ENCODE measurements at regions not wholly inside any gene's neighbourhood (a gene's known extent, or its start where the extent isn't known, plus 50 kb on each side); places are given as distances from the start of the nearest gene placed in this dataset.

DNA sequence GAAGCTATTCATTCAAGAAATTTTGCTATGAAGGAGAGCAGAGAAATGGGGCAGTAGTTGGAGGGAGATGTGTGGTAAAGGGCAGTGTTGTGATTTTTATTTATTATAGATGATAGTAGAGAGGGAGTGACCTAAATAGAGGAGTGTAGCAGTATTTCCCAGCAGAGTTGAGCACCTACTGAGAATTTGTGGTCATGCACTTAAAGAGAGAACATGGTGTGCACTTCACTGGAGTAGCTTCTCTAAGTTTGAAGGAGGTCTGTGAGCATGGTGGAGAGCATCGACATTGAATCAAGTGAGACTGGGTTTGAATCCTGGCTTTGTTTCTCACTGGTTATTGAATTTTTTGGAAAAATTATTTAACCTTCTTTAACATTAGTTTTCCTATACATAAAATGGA lies 129.2 kb downstream of the AQP4 start:
- BruUV-seq (replicated peaks): no TSS peak
- TF ChIP-seq ZNF646 (CRISPR knock-in tag; IDR thresholded peaks at IDR 0.05): no peak
- TF ChIP-seq MAFF (IDR thresholded peaks at IDR 0.05; ENCODE audit: low read depth, low read length): no peak
- no peak for TF ChIP-seq ETV6 (CRISPR knock-in tag; conservative IDR thresholded peaks at IDR 0.05)
- no peak for TF ChIP-seq NBN (conservative IDR thresholded peaks at IDR 0.05)
- no peak for TF ChIP-seq KDM6A (CRISPR knock-in tag; IDR thresholded peaks at IDR 0.05; ENCODE audit: low read depth)
- TF ChIP-seq GATAD2A (CRISPR knock-in tag; IDR thresholded peaks at IDR 0.05): no peak
- TF ChIP-seq MEF2D (CRISPR knock-in tag; IDR thresholded peaks at IDR 0.05): no peak
- TF ChIP-seq ZNF121 (CRISPR knock-in tag; IDR thresholded peaks at IDR 0.05): no peak
- TF ChIP-seq THAP11 (CRISPR knock-in tag; IDR thresholded peaks at IDR 0.05): no peak
- no peak for TF ChIP-seq ZNF7 (CRISPR knock-in tag; IDR thresholded peaks at IDR 0.05)
- no peak for TF ChIP-seq ZNF441 (CRISPR knock-in tag; IDR thresholded peaks at IDR 0.05; ENCODE audit: borderline replicate concordance)
- no peak for TF ChIP-seq CEBPG (CRISPR knock-in tag; IDR thresholded peaks at IDR 0.05)
- TF ChIP-seq SMAD1 (CRISPR knock-in tag; IDR thresholded peaks at IDR 0.05; ENCODE audit: borderline replicate concordance, low read depth): no peak
- no peak for TF ChIP-seq HOMEZ (CRISPR knock-in tag; IDR thresholded peaks at IDR 0.05; ENCODE audit: low read depth)
- TF ChIP-seq, protein P1, sequence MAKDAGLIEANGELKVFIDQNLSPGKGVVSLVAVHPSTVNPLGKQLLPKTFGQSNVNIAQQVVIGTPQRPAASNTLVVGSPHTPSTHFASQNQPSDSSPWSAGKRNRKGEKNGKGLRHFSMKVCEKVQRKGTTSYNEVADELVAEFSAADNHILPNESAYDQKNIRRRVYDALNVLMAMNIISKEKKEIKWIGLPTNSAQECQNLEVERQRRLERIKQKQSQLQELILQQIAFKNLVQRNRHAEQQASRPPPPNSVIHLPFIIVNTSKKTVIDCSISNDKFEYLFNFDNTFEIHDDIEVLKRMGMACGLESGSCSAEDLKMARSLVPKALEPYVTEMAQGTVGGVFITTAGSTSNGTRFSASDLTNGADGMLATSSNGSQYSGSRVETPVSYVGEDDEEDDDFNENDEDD (CRISPR knock-in tag; IDR thresholded peaks at IDR 0.05; ENCODE audit: borderline replicate concordance): no peak
- TF ChIP-seq, protein P2, sequence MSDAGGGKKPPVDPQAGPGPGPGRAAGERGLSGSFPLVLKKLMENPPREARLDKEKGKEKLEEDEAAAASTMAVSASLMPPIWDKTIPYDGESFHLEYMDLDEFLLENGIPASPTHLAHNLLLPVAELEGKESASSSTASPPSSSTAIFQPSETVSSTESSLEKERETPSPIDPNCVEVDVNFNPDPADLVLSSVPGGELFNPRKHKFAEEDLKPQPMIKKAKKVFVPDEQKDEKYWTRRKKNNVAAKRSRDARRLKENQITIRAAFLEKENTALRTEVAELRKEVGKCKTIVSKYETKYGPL (CRISPR knock-in tag; IDR thresholded peaks at IDR 0.05): no peak
- TF ChIP-seq NRL (CRISPR knock-in tag; IDR thresholded peaks at IDR 0.05; ENCODE audit: borderline replicate concordance): no peak
- CTCF ChIA-PET (ENCODE audit: low intra/inter-chr PET ratio, low total read pairs): no interaction called here
- POLR2A ChIA-PET: no interaction called here
- Histone ChIP-seq H3K27me3 (ENCODE audit: control insufficient read depth in 1 of 2, insufficient read depth in 2 of 2, low read length in 2 of 2) (0 out of 5 replicates have a peak, but pooled peaks cover 0 to 6% of the 10 kb centered on the region in 2 experiments), H3K9ac (ENCODE audit: insufficient read depth, low read depth, low read length) (no peak overlapping the region), H3K4me1 (ENCODE audit: insufficient read depth, low read length) (peaks cover 3% of the 10 kb centered on the region), H3K79me2 (ENCODE audit: insufficient read depth, low read length) (no peaks in the 10 kb centered on the region), H3K36me3 (replicated peaks in 1 of 2; ENCODE audit: control insufficient read depth in 1 of 2, insufficient read depth in 2 of 2, low read length in 2 of 2) (no peaks in the 10 kb centered on the region), H2AFZ (ENCODE audit: low read length) (no peak overlapping the region), H4K20me1 (ENCODE audit: insufficient read depth, low read length) (no peaks in the 10 kb centered on the region), H3K4me2 (ENCODE audit: low read depth, low read length) (no peak overlapping the region), H3K9me3 (ENCODE audit: low read length) (no peaks in the 10 kb centered on the region; the same call in 1 of the 2 replicates), H3K4me3 (replicated peaks in 1 of 3; ENCODE audit: insufficient read depth in 1 of 3, low read depth in 2 of 3, low read length in 3 of 3) (no peak overlapping the region), H3K27ac (ENCODE audit: extremely low read length, insufficient read depth, low read length) (no peak overlapping the region)
- no peak for FAIRE-seq
- in situ Hi-C loops (cut with HindIII; ENCODE audit: extremely low pct_ligation_motif_present, low pct_unique_long_range_greater_than_20kb) (no loop called here), intact Hi-C loops (cut with micrococcal nuclease; ENCODE audit: unreplicated experiment) (no loop called here)
- ATAC-seq: no peak
- DNase-seq (ENCODE audit: low spot score): no peak
- WGBS (ENCODE audit: low lambda C conversion rate): 0% methylated on average over 1 of the region's 1 CpG
